ENCODE measurements at regions not wholly inside any gene's neighbourhood (a gene's known extent, or its start where the extent isn't known, plus 50 kb on each side); places are given as distances from the start of the nearest gene placed in this dataset.

GRCh38 chr2:105554235-105554634 is 155.4 kb upstream of the FHL2 start:
- Histone ChIP-seq H3K36me3 (replicated peaks in 1 of 2; ENCODE audit: control extremely low read depth in 1 of 2, control insufficient read depth in 1 of 2, extremely low read depth in 1 of 2, insufficient read depth in 2 of 2, low read length in 1 of 2) (no peaks in the 10 kb centered on the region), H3K27ac (ENCODE audit: low read length in 2 of 2) (no peak overlapping the region), H3K79me2 (ENCODE audit: control insufficient read depth, insufficient read depth, low read length) (no peaks in the 10 kb centered on the region), H4K20me1 (ENCODE audit: control insufficient read depth, insufficient read depth, low read length, poor library complexity, severe bottlenecking) (no peaks in the 10 kb centered on the region), H3K9ac (ENCODE audit: low read length) (no peak overlapping the region), H3K4me3 (ENCODE audit: control extremely low read depth in 1 of 5, extremely low read depth in 1 of 5, insufficient read depth in 1 of 5, low read depth in 2 of 5, low read length in 4 of 5) (no peak overlapping the region), H2AFZ (ENCODE audit: insufficient read depth, low read depth, low read length, poor library complexity, severe bottlenecking) (no peak overlapping the region), H3K27me3 (replicated peaks in 1 of 4; ENCODE audit: control extremely low read depth in 1 of 4, control insufficient read depth in 3 of 4, insufficient read depth in 4 of 4, low read length in 3 of 4) (peaks cover 0 to 14% (median 3%) of the 10 kb centered on the region in 4 experiments), H3K4me2 (replicated peaks; ENCODE audit: low read depth, low read length, poor library complexity, severe bottlenecking) (no peak overlapping the region), H3K4me1 (ENCODE audit: control insufficient read depth in 2 of 2, insufficient read depth in 2 of 2, low read length in 2 of 2) (no peaks in the 10 kb centered on the region), H3K9me3 (ENCODE audit: control extremely low read depth in 1 of 3, control insufficient read depth in 2 of 3, insufficient read depth in 1 of 3, low read length in 2 of 3) (no peaks in the 10 kb centered on the region)
- peaks cover 35% of the 10 kb centered on the region for H3K27me3 Mint-ChIP-seq
- no peak for DNase-seq
- CTCF ChIA-PET, result no interaction called here
- no peak overlapping the region for H3K4me3 Mint-ChIP-seq
- H3K27ac Mint-ChIP-seq, result no peak overlapping the region
- no peak for ATAC-seq (ENCODE audit: low read depth)
- intact Hi-C loops (cut with micrococcal nuclease), result no loop called here
- H3K9me3 Mint-ChIP-seq (ENCODE audit: insufficient read depth), result no peaks in the 10 kb centered on the region
- H3K4me1 Mint-ChIP-seq, result no peaks in the 10 kb centered on the region
- POLR2A ChIA-PET, result no interaction called here
- TF ChIP-seq EZH2 (IDR thresholded peaks at IDR 0.05; ENCODE audit: borderline replicate concordance, insufficient read depth, low read depth, low read length, poor library complexity, severe bottlenecking), result no peak
- TF ChIP-seq, protein P1, sequence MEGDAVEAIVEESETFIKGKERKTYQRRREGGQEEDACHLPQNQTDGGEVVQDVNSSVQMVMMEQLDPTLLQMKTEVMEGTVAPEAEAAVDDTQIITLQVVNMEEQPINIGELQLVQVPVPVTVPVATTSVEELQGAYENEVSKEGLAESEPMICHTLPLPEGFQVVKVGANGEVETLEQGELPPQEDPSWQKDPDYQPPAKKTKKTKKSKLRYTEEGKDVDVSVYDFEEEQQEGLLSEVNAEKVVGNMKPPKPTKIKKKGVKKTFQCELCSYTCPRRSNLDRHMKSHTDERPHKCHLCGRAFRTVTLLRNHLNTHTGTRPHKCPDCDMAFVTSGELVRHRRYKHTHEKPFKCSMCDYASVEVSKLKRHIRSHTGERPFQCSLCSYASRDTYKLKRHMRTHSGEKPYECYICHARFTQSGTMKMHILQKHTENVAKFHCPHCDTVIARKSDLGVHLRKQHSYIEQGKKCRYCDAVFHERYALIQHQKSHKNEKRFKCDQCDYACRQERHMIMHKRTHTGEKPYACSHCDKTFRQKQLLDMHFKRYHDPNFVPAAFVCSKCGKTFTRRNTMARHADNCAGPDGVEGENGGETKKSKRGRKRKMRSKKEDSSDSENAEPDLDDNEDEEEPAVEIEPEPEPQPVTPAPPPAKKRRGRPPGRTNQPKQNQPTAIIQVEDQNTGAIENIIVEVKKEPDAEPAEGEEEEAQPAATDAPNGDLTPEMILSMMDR (IDR thresholded peaks at IDR 0.05), result no peak

GRCh38 chr2:105553538-105554196 is 154.8 kb upstream of the FHL2 start:
- Histone ChIP-seq H3K36me3 (replicated peaks in 1 of 2; ENCODE audit: control extremely low read depth in 1 of 2, control insufficient read depth in 1 of 2, extremely low read depth in 1 of 2, insufficient read depth in 2 of 2, low read length in 1 of 2) (no peaks in the 10 kb centered on the region), H3K79me2 (ENCODE audit: control insufficient read depth, insufficient read depth, low read length) (no peaks in the 10 kb centered on the region), H3K4me3 (ENCODE audit: control extremely low read depth in 1 of 5, extremely low read depth in 1 of 5, insufficient read depth in 1 of 5, low read depth in 2 of 5, low read length in 4 of 5) (no peak overlapping the region), H4K20me1 (ENCODE audit: control insufficient read depth, insufficient read depth, low read length, poor library complexity, severe bottlenecking) (no peaks in the 10 kb centered on the region), H3K9me3 (ENCODE audit: control extremely low read depth in 1 of 3, control insufficient read depth in 2 of 3, insufficient read depth in 1 of 3, low read length in 2 of 3) (no peaks in the 10 kb centered on the region), H3K4me2 (replicated peaks; ENCODE audit: low read depth, low read length, poor library complexity, severe bottlenecking) (no peak overlapping the region), H2AFZ (ENCODE audit: insufficient read depth, low read depth, low read length, poor library complexity, severe bottlenecking) (no peak overlapping the region), H3K27ac (ENCODE audit: low read length in 2 of 2) (no peak overlapping the region), H3K4me1 (ENCODE audit: control insufficient read depth in 2 of 2, insufficient read depth in 2 of 2, low read length in 2 of 2) (no peaks in the 10 kb centered on the region), H3K9ac (ENCODE audit: low read length) (no peak overlapping the region), H3K27me3 (replicated peaks in 1 of 4; ENCODE audit: control extremely low read depth in 1 of 4, control insufficient read depth in 3 of 4, insufficient read depth in 4 of 4, low read length in 3 of 4) (peaks cover 0 to 13% (median 3%) of the 10 kb centered on the region in 4 experiments)
- H3K4me1 Mint-ChIP-seq, result no peaks in the 10 kb centered on the region
- DNase-seq, result no peak
- TF ChIP-seq EZH2 (IDR thresholded peaks at IDR 0.05; ENCODE audit: borderline replicate concordance, insufficient read depth, low read depth, low read length, poor library complexity, severe bottlenecking), result no peak
- TF ChIP-seq, protein P1 (IDR thresholded peaks at IDR 0.05), result no peak
- H3K4me3 Mint-ChIP-seq, result no peak overlapping the region
- H3K27ac Mint-ChIP-seq, result no peak overlapping the region
- ChIA-PET CTCF (no interaction called here), POLR2A (no interaction called here)
- H3K27me3 Mint-ChIP-seq, result peaks cover 29% of the 10 kb centered on the region
- H3K9me3 Mint-ChIP-seq (ENCODE audit: insufficient read depth), result no peaks in the 10 kb centered on the region
- ATAC-seq (ENCODE audit: low read depth), result no peak
- intact Hi-C loops (cut with micrococcal nuclease), result no loop called here
- WGBS (ENCODE audit: insufficient coverage), result 89% methylated on average over 9 of the region's 9 CpGs
